ENCODE measurements at regions not wholly inside any gene's neighbourhood (a gene's known extent, or its start where the extent isn't known, plus 50 kb on each side); places are given as distances from the start of the nearest gene placed in this dataset.

- no peak for DNase-seq
These were observed 2317.3 kb downstream of the PCDH7 start for GRCh38 chr4:33037464-33037863.

DNA sequence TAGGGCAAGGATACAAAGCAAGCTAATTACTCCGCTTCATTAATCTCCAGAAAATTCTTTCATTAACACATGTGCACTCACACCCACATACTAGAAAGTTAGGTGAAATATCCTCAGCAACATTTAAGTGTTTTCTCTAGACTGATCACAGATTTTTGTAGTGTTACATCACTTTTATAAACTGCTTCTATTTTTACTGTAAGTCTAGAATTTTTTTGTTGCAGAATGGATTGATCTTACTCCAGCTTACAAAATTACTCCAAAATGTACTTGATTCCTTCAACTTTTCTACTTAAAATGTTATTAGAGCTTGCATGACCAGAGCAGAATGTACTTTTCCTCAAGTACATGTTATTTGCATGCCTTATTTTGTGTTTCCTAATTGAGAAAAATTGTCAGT lies 2325.2 kb downstream of the PCDH7 start:
- no peak for DNase-seq

GRCh38 chr4:33052241-33052640 lies 2332.1 kb downstream of the PCDH7 start:
- DNase-seq = peak; percentile 2

DNA sequence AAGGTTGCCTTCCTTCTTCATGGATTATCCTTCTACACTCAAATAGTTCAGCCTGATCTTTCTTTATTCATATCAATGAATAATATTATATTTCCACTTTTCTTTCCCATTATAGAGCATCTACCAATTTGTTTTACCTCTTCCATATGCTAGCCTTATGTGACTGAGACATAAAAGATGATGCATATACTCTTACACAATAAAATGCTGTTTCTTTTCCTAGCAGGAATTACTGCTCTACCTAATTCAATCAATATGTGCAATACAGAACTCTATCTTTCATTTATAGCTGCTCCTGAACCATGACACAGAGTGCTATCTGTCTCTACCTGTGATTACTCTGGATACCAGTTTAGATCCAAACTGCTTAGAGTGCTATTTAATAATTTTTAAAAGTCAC lies 2334.0 kb downstream of the PCDH7 start:
- peak; percentile 46 for DNase-seq

- peak; percentile 55 for DNase-seq
These were observed 2334.6 kb downstream of the PCDH7 start for GRCh38 chr4:33054656-33055196.

DNA sequence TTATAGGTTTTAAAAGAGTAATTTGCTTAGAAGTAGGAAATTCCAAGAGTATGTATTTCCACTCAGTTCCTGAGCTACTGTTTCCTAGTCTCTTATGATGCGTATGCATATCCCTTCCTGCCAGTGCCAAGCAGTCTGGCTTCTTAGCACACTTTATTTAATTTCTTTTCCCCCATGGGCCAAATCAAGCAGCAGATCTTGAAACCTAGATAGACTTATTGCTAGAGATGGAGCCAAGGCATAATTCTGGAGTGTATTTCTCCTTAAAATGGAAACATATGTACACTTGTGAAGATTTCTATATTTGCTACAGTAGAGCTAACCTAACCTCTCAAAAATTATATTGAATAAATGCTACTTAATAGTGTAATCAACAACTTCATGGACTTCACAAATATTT lies 2337.6 kb downstream of the PCDH7 start:
- peak; percentile 33 for DNase-seq

DNA sequence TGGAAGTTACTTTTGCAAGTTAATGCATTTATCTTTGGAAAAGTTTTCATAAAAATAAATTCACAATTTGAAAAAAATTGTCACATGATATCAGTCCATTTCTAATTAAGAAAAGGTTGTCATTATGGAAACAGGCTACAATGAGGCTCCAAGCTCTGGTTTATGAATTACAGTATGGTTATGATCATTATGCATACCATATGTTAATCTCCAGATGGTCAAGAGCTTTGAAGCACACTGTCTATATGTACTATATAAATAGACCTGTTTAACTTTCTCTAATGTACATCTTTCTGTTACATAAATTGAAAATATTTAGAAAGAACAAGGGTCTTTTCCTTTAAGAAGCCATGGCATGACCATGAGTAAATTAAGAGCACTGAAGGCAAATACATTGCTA lies 2338.8 kb downstream of the PCDH7 start:
- DNase-seq = no peak

DNA sequence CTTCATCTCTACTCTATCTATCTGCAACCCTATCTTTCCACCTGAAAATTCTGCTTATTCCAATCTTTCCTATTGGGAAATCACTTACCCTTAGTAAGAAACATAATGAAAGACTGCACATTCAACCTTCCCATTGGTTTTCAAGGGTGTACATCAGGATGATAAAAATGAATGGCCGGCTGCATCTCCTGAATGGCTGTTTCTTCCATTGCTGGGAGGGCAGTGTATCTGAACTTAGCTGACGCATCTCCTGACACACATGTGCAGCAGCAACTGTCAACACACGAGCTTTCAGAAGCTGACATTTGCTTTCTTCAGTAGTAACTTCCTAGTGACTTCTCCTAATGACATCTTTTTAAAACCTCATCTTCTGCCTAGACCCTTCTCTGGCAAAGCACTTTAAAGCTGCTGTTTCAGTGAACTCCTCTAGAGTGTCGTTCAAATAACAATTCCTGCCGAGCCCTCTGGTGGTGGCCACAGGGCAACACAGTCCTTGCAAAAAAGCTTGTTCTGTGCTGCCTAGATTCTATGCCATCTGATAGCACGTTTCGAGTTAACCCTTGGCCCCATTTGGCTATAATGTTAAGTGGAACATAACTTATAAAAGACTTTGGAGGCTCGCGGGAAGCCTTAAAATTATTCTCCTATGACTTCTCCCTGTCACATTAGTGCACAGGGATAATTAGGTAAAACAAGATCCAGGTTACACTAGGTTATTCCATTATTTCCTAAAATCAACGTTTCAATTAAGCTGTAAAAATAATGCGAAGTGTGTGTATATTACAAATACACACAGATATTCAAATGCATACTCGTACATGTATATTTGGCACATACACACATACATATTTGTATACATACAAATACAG lies 2340.7 kb downstream of the PCDH7 start:
- DNase-seq = peak; percentile 25

DNA sequence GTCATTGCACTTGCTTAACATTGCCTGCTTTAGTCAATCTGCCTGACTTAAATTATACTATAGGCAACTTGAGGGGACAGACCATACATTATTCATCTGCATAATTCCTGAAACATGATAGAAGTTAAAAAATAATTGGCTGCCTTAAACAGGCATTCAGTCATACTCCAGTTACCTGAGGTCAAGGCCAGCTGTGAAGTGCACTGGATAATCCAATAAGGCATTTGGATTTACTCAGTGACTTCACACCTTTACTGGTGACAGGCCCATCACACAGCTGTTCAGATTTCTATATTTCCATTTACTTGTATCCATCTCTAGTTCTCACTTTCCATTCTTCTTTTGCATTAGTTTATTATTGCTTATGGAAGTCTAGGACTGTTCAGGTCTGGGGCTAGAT lies 2341.6 kb downstream of the PCDH7 start:
- no peak for DNase-seq

DNA sequence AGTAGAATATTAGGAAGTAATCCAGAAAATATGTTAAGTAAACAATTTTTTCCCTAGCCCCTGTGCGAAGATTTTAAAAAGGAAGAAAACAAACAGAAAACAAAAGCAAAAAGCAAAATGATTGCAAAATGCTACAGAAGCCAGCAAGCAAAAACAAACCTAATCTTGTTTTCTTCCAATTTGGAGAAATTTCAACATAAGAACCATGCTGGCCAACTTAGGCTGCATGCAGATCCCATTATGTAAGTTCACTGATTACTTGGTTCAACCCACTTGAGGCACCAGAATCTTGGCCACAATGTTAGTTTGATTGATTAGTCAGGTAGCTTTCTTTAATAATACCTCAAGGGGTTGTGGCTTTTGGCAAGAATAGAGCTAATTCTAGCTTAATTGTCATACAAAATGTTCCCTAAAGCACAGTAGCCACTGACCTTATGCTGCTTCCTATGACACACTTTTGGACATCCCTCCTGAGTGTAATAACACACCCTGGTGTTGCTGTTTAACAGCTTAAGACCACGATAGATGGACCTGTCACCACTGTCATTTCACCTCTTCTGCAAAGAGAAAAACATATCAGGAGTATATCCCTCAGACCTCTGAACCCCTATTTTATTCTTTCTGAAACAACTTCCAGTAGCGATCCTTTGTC lies 2342.1 kb downstream of the PCDH7 start:
- no peak for DNase-seq

GRCh38 chr4:33063241-33063640 lies 2343.1 kb downstream of the PCDH7 start:
- DNase-seq = no peak

GRCh38 chr4:33064238-33064637 lies 2344.1 kb downstream of the PCDH7 start:
- peak; percentile 31 for DNase-seq

GRCh38 chr4:33065749-33066148 lies 2345.6 kb downstream of the PCDH7 start:
- no peak for DNase-seq

- DNase-seq = peak; percentile 79
These were observed 2347.1 kb downstream of the PCDH7 start for GRCh38 chr4:33067221-33067620.

DNA sequence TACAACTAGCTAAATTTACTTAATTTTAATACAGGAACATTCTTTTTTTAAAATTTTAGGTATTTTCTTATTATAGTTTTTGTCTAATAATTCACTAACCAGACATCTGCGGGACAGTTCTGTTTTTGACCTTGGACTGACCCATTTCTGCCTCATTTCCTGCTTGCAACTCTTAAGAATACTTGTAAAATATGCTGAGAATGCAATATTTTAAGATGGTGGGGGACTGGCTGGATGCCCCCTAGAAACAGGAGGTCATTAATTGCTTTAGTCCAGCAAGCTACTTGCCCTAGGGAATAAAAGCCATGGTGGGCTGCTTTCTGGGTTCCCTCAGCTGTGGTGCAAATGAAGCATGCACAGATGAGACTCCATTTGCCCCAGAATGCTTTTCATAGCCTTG lies 2348.4 kb downstream of the PCDH7 start:
- no peak for DNase-seq

- DNase-seq = peak; percentile 61
These were observed 2351.4 kb downstream of the PCDH7 start for GRCh38 chr4:33071535-33071934.

- DNase-seq = no peak
These were observed 2352.3 kb downstream of the PCDH7 start for GRCh38 chr4:33072298-33073089.

- no peak for DNase-seq
These were observed 2353.6 kb downstream of the PCDH7 start for GRCh38 chr4:33073811-33074210.

- DNase-seq = no peak
These were observed 2358.0 kb downstream of the PCDH7 start for GRCh38 chr4:33078145-33078544.

DNA sequence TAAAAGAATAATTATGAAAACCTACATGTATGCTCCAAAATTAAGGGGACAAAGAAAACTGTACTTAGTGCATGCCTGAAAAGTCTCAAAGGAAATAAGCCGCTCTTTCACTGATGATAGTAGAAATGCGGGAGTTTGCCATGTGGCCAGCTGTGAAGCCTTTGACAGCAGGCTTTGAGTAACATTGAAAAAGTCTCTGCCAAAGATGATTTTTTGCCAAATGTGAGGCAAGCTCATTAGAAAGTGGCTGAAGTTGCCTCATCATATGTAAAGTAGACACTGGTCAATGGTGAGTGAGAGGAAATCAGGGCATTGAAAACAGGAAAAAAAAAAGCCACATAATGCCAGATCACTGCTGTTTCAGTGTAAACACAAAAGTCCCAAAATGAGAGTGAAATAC lies 2360.1 kb downstream of the PCDH7 start:
- no peak for DNase-seq

DNA sequence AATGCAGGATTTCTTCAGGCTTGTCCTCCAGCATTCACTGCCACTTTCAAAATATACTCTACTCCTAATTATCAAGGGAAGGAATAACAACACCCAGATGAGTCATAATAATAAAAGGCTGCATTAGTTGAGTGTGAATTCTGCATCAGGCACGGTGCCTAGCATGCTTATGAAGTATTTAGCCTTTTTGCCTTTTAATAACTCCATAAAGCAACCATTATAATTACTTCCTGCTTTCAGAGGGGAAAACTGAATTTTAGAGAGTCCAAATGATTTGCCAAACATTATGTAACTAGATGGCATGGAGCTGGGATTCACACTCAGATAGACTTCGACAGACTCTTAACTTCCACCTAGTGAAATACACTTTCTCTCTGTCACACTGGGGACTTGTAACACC lies 2365.5 kb downstream of the PCDH7 start:
- DNase-seq = peak; percentile 19

DNA sequence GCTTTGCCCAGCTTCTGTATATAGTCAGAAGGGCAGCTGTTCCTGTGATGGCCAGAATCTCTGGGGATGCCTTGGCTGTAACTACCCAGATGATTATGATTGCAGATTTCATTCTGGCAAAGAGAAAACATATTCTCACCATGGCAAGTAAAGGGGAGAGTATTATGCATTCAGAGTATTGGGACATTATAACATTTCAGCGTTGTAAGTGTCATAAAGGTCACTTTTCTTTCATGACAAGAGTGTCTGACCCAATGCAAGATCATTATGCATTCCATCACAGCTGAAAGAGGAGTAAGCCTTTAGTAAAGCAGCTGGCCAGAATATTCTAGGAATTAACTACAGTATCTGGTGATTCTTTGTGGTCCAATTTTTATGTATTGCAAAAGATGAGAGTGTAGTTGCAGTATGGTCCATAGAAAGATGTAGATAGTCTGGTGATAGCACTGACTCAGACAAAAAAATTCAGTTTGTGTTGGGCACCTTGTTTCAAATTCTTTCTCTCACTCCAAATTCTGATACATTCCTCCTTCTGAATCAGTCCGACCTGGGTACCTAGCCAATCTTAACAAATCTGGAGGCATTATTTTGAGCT lies 2366.3 kb downstream of the PCDH7 start:
- DNase-seq = peak; percentile 30

All from skin of body (tissue), 1 donor.